GM18520 (cell line): ENCODE measurements at regions not wholly inside any gene's neighbourhood (a gene's known extent, or its start where the extent isn't known, plus 50 kb on each side); places are given as distances from the start of the nearest gene placed in this dataset.

Source experiments
- ATAC-seq: cut with Tn5 transposase; IDR thresholded peaks from one replicate; pipeline ENCODE4 v1.9.1; 2021; ENCODE audit not compliant: unreplicated experiment

DNA sequence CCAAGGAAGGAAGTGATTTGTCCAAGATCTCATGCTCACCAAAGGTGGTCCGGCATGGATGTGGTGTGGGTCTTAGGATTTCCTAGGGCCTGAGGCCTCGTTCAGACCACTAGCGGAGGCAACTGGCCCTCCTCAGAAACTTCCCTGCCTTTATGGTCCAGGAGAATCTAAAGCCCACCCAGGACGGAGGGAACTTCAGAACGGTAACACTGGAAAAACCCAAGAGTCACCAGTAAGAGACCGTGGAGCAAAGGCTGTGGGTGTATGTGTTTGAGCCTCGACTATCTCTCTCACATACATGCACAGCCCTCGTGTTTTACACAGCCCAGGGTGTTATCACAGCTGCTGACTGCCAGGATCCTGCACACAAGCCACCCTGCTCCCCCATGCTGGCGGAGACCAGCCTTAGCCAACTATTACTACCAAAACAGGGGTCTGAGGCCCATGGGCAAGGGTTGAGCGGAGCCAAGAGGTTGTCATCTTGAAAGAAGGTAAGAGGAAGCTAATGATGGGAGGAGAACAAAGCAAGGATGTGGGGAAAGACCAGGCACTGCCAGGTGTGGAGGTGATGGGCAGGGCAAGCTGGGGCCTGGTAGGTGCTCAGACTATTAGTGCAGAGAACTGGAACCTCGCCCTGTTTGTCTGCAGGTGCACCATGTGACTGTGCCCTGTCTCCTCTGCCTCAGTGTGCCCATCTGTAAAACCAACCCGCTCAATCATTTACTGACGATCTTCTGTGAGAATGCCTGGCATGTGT is 170.2 kb upstream of the ZMIZ1 start:
- no peak for ATAC-seq

DNA sequence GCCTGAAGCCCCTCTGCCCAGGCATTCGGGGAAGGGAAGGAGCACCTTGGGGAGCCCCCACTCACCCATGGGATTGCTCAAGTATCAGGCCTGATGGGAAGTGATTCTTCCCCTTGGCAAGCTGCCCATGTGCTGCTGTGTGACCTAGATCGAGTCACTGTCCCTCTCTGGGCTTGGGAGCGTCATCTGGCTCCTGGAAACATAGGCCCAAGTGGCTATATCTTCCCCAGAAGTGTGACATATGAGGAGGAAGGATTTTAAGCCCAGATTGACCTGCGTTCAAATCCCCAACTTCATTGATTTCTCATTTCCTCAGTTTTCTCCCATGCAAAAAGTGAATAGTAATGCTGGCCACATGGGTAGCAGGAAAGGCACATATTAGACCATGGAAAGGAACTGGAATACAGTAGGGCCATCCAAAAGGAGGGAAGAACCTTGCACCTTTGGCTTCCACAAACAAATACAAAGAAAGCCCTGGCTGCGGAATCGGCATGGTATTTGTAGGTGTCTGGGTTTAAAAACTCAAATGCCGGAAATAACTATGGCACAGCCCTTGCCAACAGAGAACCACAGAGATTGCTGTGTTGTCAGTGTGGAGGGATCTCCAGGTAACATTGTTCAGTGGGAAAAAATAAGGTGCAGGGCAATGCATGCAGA is 169.5 kb upstream of the ZMIZ1 start:
- ATAC-seq, result no peak

GRCh38 chr10:78899996-78900714 is 168.6 kb upstream of the ZMIZ1 start:
- no peak for ATAC-seq

- ATAC-seq, result no peak
Measured at GRCh38 chr10:78900715-78901430, 167.9 kb upstream of the ZMIZ1 start.

DNA sequence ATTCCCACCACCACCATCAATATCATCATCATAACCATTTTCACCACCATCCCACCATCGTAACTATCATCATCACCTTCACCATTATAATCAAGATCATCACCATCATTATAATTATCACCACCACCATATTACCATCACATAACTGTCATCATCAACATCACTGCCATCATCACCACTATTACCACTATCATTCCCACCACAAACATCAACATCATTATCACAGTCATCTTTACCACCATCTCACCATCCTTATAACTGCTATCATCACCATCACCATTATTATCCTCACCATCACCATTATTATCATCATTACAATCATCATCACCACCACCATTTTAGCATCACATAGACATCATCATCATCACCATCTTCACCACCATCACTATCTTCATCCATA is 167.1 kb upstream of the ZMIZ1 start:
- no peak for ATAC-seq

- no peak for ATAC-seq
Measured at GRCh38 chr10:78902815-78903214, 166.0 kb upstream of the ZMIZ1 start.

- no peak for ATAC-seq
Measured at GRCh38 chr10:78903341-78903940, 165.3 kb upstream of the ZMIZ1 start.

DNA sequence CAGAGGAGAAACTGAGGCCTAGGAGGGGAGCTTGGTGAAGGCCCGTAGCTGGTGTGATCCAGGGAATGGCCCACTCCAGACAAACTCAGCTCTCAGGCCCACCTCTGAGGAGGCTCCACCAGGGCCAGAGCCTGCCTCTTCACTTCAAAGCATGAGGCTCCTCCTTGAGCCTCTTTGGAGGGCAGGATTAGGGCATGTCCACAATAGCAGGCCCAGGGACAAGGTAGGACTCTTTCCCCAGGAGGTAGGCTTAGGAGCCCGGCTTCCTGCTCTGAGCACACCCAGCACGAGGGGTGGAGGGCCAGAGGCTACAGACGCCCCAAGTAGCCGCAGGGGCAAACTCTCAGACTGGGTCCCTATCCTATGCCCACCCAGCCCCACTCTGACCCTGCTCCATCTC is 164.6 kb upstream of the ZMIZ1 start:
- ATAC-seq, result no peak

DNA sequence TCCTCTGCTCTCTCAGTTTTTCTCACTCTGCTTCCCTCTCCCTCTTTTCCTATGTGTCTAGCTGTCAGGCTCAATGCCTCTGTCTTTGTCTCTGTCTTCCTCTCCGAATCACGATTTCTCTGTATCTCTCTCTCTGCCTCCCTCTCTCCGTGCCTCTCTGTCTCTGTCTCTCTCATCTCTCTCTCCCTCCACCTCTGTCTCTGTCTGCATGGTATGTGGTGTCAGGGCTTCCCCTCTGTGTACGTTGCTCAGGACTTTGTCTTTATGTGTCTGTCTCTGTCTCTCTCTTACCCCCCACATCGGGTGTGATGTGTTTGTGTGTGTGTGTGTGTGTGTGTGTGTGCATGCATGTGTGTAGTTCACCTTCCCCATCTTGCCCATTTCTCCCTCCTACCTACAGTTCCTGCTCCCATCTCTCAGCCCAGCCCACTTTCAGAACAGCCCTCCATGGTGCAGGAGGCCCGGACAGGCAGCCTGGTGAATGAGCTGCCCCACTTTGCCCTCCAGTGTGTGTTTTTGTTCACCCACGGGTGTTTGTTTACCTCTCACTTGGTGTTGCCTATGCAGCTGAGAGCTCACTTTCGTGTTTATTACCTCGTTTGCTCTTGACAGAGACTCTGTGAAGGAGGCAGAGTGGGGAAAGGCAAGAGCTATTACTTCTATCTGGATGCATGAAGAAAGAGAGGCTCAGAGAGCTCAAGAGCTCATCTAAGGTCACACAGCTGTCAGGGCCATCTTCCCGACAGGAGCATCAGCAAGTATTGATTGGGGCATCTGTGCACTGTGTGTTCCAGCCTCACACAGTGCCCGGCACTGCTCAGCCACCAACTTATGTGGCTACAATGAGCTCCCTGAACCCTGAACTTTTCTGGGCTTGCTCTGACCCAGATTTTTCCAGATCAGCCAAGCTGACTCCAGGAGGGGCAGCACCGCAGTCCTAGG is 163.5 kb upstream of the ZMIZ1 start:
- no peak for ATAC-seq

GRCh38 chr10:78905957-78906308 is 162.8 kb upstream of the ZMIZ1 start:
- no peak for ATAC-seq

DNA sequence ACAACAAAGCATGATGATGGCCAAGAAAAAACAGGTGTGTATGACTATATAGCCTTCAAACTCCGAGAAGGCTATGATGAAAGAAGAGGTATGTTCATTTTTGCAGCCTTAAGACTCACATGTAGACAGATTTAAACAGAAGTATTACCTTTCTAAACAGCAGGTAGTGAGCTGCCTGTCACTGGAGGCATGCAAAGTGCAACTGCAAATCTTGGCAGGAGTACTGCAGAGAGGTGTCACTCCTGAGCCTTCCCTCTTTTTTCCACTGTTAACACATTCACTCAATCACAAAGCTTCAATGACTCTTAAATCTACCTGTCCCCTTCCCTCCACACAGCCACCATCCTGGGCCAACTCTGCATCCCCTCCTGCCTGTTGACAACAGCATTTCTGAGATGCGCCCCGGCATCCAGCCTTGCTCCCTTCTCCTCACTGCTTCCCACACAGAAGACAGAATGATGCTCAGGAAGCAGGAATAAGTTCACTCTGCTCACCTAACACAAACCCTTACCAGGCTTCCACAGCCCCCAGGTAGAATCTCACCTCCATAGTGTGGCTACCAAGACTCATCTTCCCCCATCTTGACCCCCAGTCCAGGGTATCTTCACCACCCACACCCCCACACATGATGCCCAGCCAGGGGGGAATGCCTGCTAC is 161.9 kb upstream of the ZMIZ1 start:
- ATAC-seq, result no peak

- no peak for ATAC-seq
Measured at GRCh38 chr10:78907551-78908211, 161.1 kb upstream of the ZMIZ1 start.

GRCh38 chr10:78909221-78909620 is 159.5 kb upstream of the ZMIZ1 start:
- ATAC-seq, result no peak

- no peak for ATAC-seq
Measured at GRCh38 chr10:78910021-78910420, 158.7 kb upstream of the ZMIZ1 start.

- ATAC-seq, result no peak
Measured at GRCh38 chr10:78910476-78910875, 158.3 kb upstream of the ZMIZ1 start.

DNA sequence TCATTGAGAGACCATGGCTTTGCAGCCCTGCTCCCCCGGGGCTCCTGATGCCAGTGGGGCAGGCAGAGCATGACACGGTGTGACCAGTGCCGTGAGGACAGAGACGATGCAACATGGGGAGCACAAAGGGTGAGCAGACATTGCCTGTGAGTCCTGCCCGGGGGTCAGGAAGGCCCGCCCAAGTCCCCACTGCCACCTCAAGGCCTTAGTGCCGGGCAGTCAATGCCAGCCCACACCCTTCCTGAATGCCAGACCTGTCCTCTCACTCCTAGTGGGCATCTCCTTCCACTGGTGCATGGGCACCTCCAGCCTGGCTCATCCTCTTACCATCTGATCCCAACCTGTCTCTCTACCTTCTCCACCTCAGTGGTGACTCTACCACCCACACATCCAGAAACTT is 157.9 kb upstream of the ZMIZ1 start:
- ATAC-seq, result no peak

- ATAC-seq, result no peak
Measured at GRCh38 chr10:78911533-78912340, 157.0 kb upstream of the ZMIZ1 start.
